ENCODE measurements at regions not wholly inside any gene's neighbourhood (a gene's known extent, or its start where the extent isn't known, plus 50 kb on each side); places are given as distances from the start of the nearest gene placed in this dataset.

- DNase-seq: peak; percentile 41
Observed at GRCh38 chr3:39000008-39000450, 51.7 kb downstream of the SCN11A start.

DNA sequence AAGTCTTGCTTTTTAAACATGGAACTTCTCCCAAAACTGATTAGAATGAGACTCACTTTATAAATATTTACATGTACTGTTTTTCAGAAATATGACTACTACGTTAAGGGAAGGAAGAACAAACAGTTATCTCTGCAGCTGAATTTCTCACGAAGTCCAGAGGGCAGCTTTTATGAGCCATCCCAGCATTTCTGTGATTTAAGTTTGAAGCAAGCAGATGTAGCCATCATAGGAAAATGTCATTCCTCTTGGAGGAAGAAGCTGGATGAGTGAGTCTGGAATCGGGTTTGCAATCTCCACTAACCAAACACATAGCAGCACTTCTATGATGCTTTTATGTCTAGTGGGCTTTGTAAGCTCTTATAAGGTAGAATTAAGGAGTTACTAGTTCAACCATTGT is 53.7 kb downstream of the SCN11A start:
- DNase-seq: no peak

DNA sequence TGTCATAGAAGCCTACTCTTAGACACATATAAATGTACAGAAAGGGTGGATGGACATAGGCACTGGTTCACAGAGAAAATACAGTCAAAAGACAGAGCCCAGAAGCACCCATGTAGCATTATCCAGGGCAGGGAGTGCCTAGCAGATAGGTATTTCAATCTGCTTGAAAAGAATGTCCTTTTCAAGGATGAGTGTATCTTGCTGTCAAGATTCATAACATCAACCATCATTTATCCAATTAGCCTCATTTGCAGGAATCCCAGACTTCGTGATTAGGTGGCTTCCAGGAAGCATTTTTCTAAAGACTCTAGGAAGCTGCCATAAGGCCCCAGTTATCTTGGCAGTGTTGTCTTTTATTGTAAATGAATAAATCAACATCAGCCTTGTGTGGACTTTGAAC is 55.6 kb downstream of the SCN11A start:
- DNase-seq: no peak

- DNase-seq: no peak
Observed at GRCh38 chr3:38994251-38994650, 57.5 kb downstream of the SCN11A start.

- no peak for DNase-seq
Observed at GRCh38 chr3:38992117-38992760, 59.5 kb downstream of the SCN11A start.

DNA sequence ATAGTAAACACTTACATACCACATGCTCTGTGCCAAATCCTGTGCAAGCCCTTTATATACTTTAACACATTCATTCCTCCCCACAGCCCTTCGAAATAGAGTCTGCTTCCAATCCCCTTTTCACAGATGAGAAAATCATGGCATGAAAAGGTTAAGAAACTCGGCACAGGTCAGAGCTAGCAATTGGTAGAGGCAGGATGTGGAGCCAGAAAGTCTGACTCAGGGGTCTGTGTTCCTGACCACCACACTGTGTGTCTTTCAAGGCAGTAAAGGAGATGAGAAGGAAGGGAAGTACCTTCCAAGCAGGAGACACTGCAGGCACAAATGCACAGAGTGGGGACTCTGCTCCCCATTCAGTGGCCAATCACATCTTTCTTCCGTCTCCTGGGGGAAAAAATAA is 61.1 kb downstream of the SCN11A start:
- DNase-seq: no peak

DNA sequence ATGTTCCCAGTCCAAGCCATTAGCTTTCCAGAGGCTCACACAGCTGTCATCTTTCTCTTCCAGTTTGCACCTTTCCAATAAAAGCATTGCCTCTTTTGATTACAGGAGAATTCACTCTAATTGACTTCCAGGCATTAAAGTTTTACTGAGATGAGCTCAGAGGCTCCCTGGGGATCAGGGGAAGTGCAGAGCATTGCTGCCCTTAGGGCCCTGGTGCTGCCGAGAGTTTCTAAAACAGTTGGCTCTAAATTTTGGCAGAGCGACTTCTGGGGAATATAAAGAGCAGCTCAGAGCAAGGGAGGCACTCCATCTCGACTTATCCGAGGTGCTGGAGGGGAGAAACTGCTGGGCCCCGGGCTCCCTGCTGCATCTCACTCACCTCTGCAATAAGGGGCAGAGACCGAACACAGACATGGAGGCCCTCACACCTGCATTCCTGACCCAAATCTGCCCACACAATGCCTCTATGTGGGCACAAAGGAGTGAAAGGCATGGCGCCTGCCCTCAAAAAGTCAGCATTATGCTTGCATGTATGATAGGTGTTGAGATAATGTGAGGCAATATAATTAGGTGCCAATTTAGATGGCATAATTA is 61.7 kb downstream of the SCN11A start:
- DNase-seq: no peak

- DNase-seq: no peak
Observed at GRCh38 chr3:38988955-38989354, 62.8 kb downstream of the SCN11A start.

GRCh38 chr3:38987456-38987855 is 64.3 kb downstream of the SCN11A start:
- DNase-seq: no peak

DNA sequence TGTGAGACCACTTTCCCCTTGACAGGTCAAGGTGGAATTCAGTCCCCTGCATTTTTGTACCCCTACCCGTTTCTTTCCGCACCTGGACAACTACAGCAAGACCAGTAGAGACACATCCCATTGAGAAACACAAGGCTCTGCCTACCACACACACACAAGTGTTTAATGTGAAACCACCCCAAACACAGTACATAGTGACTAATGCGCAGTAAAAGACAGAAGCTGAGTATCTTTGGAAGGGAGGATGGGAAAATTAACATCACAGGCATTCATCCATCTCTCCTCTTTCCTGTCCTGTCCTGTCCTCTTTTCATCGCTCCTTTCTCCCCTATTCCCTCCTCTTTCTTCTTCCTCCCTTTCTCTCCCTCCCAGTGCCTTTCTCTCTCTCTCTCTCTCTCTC is 64.8 kb downstream of the SCN11A start:
- DNase-seq: no peak

- DNase-seq: no peak
Observed at GRCh38 chr3:38985981-38986380, 65.8 kb downstream of the SCN11A start.

- DNase-seq: no peak
Observed at GRCh38 chr3:38985581-38985980, 66.2 kb downstream of the SCN11A start.

DNA sequence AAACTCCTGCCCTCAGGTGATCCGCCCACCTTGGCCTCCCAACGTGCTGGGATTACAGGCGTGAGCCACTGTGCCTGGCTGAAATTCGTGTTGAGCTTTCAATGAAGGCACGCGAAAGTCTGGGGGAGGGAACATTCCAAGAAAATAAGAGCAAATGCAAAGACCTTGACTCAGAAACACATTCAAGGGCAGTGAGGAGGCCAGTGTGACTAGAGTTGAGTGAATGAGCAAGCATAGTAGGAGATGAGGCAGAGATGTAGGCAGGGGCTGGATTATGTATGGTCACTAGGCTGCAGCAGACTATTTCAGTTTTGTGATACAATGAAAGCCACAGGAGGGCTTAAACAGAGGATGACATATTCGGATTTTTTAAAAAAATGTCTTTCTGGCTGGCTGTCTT is 67.0 kb downstream of the SCN11A start:
- DNase-seq: no peak

DNA sequence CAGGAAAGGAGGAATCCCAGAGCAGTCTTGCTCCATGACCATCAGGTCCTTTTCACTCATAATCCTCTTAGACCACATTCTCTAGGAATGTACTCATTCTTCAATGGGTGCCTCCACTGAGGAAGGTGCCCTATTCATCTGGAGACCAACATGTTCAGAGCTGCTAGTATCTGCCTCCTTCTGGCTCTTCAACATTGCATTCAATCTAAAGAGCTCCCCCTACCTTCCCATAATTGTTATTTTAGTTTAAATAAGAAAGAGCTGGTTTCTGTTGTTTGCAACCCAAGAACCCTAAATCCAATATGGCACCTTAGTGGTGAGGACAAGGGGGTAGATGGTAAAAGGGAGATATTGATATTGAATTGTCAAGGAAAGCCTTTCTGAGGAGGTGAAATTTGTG is 67.6 kb downstream of the SCN11A start:
- DNase-seq: no peak

GRCh38 chr3:38980938-38981337 is 70.8 kb downstream of the SCN11A start:
- DNase-seq: no peak

DNA sequence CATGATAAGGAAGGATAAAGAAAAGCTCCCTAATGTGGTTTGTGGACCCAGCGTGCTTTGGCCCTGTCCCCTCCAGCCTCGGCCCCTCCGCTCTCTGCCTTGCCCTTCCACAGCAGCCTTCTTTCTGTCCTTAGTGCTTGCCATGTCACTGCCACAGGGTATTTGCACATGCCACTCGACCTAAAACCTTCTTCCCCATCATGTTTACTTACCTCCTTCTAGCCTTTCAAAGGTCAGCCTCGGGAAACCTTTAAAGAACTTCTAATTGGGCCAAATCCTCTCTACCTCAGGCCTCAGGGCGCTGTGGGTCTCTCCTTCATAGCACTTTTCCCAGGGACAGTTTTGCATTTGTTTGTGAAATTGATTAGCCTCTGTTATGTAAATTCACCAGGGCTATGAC is 73.0 kb downstream of the SCN11A start:
- no peak for DNase-seq

GRCh38 chr3:38970851-38971638 is 80.7 kb downstream of the SCN11A start:
- DNase-seq: no peak

DNA sequence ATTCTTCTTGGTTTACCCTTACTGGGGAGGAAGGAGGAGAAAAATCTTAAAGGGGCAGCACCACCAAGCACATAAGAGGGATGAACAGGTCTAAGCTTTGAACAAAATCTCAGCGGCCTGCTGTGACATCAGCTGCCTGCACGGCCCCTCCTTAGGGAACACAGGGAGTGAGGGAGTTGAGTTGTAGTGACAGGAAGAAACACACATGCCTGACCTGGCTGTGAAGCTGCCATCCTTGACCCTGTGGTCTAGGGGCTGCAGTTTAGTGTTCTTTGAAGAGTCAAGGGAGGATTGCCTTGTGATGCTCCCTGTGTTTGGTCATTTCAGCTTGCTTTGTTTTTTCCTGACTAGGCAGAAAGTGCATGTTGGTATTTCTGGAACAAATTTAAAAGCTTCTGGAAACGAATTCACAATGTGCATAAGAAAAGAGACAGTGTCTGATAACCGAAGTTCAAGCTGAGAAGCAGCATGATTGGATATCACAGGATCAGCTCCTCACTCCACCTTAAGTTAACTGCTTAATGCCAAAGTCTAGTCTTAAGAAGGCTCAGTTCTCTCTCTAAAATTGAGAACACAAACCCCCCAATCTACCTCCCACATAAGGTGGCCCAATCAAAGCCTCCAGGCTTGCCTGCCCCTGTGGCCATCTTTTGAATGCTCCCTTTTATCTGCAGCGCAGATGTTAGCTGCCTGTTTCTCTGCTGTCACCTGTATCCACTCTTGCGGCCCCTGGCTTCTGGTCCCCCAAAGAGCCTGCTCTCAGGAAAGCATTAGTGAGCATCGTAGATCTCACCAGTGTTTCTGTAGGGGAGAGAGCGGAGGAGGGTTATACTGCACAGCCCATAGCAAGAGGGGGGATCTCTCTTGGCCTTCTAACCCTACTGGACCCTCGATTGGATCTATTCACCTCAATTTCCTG is 82.2 kb downstream of the SCN11A start:
- no peak for DNase-seq

- no peak for DNase-seq
Observed at GRCh38 chr3:38968891-38969290, 82.9 kb downstream of the SCN11A start.

DNA sequence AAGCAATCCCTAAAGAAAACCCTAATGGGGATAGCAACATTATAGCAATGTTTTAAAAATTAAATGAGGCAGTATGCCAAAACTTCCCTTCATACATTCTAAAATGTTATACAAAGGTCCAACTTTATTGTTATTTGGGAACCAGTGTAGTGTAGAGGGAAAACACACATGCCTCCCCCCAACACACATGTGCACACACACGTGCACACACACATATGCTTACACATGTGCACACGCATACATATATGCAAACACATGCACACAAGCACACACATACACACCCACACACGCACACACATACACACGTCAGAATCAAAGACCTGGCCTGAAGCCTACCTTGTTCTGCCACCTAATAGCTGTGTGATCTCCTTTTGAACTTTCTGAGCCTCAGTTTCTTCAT is 83.3 kb downstream of the SCN11A start:
- DNase-seq: no peak

DNA sequence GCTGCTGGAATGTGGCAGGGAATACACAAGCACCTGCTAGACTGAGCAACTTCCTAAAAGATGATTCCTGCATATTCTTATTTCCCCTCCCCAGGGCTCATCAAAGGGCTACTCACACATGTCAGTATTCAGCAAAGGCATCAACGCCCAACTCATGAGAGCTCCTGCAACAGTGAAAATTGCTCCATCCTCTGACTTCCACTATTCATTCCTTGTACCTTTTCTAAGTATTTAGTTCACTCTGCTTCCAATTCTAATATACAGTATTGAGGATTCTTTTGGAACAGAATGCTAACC is 84.1 kb downstream of the SCN11A start:
- DNase-seq: no peak

DNA sequence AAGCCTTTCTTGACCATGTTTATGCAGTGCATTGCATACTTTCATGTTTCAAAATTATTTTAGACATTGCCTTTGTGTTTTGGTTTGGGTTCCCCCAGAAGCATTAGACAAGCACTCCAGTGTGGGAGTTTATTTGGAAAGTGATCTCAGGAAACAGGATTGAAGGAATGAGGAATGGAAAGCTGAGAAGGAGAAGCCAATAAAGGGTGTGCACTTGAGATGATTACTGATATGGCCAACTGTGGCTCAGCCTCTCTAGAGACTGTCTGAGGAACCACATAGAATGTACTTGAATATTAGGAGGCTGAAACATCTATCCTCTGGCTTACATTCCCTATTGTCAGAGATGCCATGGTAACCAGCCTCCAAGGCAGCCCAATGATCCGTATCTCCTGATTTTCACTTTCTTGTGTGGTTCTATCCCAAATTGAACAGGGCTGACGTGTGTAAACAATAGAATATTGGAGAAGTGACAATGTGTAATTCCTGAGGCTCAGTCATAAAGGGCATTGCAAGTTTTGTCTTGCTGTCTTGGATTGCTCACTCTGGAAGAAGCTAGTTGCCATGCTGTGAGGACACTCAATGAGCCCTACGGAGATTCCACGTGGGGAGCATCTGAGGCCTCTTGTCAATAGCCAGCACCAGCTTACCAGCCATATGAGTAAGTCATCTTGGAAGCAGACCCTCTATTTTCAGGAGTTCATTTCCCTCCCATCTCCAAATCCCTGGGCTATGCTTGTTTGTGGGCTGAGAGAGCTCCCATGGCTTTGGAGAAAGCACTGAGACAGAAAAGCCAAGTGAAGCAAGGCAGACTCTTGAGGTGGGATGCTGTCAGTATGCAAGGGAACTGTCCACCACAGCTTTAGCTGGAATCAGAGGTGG is 84.7 kb downstream of the SCN11A start:
- DNase-seq: no peak
